Stimulated activated CD4-positive, alpha-beta T cell treated with anti-CD3 and anti-CD28 coated beads, TNF-alpha, amount 100 ng/mL, for 4 hours (primary cell): ENCODE measurements at regions not wholly inside any gene's neighbourhood (a gene's known extent, or its start where the extent isn't known, plus 50 kb on each side); places are given as distances from the start of the nearest gene placed in this dataset.
"Not testable (repeated sequence)": the region's sequence is repeated elsewhere in the genome, so short reads cannot be mapped to it uniquely, and the experiment has no call there.

Experiments used
- DNase-seq, 3 experiments: peaks; one replicate each; pipeline ENCODE4 v3.0.0-alpha.2; 2020; ENCODE audit warnings: low read depth in 3 of 3

GRCh38 chr20:60751826-60752225 is 500.2 kb upstream of the CDH4 start:
- DNase-seq = no peak

DNA sequence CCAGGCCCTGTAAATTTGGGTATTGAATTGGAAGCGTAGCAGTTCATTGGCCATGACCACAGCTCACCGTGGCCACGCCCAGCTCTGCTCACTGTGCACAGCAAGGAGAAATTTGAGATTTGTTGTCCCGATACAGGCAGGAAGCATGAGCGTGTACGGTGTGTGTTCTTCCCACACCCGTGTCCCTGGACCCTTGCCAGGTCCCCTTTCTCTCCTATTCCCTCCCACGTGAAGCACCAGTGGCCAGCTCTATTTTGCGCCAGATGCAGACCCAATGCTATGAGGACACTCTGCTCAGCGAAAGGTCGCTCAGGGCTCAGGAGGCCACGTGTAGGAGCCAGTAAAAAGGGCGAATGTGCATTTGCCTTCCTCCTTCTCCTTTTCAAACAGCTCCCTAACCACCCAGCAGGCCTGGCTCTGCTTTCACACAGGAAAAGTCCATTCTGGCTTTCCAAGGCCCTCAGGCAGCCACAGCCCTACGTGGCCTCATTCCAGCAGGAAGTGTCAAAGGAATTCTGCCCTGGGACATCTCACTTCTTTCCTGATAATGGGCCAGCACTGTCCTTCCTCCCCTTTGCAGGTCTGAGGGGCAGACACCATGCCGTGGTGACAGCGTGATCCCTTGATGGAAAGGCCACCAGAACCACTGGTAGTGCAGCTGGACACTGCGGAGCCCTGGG is 499.2 kb upstream of the CDH4 start:
- no peak for DNase-seq

DNA sequence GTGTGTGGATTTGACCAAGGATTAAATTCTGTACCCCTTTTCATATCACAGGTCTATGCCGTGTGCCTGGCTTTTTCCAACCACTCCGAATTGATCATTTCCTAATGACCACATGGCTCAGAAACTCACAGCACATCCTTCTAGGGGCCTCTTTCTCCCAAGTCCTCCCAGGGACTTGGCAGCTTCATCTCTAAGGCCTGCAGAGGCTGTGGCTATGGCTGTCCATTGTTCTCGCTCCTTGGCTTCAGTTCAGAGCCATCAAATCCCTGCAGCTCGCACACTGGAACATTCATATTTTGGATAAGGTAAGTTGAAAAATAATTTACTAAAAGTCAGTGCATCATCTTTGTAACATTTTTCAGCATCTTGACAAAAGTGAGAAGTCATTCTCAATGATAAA is 497.2 kb upstream of the CDH4 start:
- no peak for DNase-seq

- no peak for DNase-seq
Observed at GRCh38 chr20:60759651-60760050, 492.4 kb upstream of the CDH4 start.

- DNase-seq = no peak
Observed at GRCh38 chr20:60760256-60761000, 491.6 kb upstream of the CDH4 start.

GRCh38 chr20:60761056-60761455 is 491.0 kb upstream of the CDH4 start:
- no peak for DNase-seq

GRCh38 chr20:60762386-60762785 is 489.7 kb upstream of the CDH4 start:
- no peak for DNase-seq

DNA sequence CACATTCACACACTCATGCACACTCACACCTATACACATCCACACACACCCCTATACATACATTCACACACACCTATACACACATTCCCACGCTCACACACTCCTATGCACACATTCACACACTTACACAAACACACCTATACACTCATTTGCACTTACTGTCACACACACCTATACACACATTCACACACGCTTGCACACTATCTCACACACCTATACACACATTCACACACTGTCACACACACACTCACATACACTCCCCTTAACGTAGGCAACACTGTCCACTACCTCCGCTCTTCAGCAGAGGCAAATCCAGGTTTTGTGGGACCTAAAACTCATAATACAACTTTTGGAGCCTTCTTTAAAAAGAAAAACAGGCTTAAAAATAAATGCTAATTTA is 487.7 kb upstream of the CDH4 start:
- no peak for DNase-seq

DNA sequence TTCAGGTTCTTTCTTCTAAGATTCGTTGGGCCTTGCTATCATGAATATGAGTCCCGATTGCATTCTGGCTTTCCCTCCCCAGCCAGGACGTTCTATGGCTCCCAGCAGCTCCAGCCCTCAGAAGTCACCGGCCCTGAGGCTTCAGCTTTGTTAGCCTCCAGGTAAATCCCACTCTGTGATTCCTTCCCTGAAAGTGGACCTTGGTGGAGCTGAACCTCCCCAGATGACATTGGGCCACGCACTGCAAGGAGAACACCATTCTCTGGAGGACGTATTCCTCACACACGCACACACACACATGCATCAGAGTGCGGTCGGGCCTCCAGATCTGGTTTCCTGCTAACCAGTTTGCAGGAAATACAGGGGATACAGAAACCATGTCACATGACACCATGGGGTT is 487.3 kb upstream of the CDH4 start:
- DNase-seq = no peak

DNA sequence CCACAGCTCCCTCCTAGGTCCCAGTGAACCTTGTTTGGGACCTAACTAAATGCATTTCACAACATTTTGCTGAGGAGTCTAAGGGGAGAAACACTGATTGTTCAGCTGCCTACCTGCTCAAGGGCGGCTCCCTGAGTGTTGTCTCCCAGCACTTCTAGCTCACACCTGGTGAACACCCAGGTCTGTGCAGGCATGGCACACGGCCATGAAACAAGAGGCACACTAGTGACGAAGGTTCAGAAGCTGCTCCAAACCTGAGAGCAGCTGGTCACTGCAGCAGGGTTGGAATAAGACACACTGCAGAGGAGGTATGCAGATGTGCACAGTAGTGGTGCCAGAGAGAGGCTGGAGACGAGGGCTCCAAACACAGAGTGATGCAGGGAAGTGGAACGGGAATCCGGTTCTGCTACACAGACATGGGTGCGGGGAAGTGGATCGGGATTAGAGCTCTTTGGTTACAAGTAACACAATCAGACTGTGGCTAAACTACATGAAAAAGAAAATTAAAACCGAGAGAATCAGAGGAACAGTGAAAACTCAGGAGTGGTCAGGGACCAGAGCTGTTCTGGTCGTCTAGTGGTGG is 486.1 kb upstream of the CDH4 start:
- DNase-seq = no peak

- DNase-seq = no peak
Observed at GRCh38 chr20:60768216-60768615, 483.8 kb upstream of the CDH4 start.

DNA sequence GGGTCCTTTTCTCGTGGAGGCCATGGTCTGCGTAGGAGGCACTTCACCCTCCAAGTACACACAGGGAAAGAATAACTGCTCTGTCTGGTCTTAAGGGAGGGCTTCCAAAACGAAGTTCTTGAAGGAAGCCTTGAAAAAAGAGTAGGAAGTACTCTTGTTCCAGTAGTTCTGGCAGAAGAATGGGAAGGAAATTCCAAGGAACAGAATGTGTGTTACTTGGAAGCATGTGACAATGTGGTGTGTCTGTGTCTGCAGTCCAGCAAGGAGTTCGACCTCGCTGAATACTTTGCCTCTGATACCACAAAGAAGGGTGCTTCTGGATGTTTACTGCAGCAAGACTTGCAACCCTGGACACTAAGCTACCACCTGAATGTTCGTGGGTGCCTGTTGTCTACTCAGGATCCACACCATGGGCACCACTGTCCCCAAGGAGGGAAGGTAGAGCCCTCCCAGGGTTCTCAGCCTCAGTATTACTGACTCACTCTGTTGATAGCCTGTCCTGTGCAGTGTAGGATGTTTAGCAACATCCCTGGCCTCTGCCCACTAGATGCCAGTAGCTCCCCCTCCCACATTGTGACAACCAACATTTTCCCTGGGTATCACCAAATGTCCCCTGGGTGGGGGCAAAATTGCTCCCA is 471.6 kb upstream of the CDH4 start:
- DNase-seq = no peak

DNA sequence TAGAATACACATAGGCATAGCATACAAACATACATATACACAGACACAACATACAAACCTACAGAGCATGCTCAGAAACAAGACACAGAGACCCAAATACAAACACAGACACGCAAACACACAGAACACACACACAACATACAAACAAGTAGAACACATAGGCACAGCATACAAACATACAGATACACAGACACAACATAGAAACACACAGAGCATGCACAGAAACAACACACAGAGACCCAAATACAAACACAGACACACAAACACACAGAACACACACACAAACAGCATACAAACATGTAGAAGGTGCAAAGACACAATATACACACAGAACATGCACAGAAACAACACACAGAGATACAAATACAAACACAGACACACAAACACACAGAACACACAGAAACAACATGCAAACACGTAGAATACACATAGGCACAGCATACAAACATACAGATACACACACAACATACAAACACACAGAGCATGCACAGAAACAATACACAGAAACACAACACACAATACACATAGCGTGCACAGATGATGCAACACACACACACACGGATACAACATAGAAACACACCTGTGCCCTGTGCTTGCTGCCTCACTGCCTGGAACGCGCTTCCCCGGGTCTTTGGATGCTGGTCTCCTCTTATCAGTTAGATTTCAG is 469.0 kb upstream of the CDH4 start:
- DNase-seq = no peak

DNA sequence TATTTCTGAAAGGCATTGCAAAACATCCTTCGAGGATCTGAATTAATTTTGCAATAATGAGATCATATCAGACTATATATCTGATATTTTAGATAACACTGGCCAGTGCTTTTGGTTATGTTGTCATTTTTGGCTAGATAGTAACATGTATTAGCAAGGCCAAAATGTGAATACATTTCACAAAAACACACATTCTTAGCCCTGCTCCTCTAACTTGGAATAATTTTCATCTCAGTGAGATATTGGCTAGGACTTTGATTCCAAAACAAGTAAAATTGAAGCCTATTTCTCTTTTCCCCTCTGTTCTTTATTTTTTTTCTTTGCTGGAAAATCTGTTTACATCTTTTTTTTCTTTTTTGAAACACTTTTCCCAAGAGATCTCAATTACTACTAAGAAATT is 466.8 kb upstream of the CDH4 start:
- no peak for DNase-seq

DNA sequence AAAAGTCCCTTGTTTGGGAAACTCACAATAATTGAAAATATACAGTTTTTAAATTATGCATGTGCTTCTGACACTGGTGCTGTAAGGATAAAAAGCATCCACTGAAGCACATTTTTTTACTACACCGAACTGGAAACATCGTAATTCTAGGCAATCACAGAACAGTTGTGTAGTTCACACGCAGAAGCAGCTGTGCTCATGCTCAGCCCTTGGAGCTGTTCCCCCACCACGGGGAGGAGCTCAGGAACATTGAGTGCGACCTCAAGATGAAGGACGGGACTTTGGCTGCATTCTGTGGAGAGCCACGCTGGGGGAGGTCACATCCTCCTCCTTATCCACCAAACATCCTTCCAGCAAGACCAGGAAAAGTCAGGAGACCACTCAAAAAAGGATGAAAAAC is 466.3 kb upstream of the CDH4 start:
- no peak for DNase-seq

GRCh38 chr20:60786686-60787217 is 465.3 kb upstream of the CDH4 start:
- DNase-seq = no peak

DNA sequence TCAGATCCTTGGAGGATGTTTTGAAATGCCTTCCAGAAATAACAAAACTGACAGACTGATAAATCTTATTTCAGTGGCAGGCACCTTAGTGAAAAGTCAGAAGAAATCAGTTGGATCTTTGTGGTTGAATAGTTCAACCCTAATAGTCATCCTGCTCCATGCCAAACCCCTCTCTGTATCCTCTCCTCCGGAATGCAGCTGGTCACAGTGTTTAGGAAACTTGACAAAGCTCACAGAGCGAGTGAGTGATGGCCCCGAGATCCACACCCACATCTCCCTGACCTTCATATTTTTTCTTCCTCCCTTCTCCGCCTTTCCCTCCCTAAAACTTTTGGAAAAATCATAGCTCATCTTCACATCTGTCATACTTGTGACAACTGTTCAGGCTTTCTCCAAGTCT is 464.8 kb upstream of the CDH4 start:
- no peak for DNase-seq

DNA sequence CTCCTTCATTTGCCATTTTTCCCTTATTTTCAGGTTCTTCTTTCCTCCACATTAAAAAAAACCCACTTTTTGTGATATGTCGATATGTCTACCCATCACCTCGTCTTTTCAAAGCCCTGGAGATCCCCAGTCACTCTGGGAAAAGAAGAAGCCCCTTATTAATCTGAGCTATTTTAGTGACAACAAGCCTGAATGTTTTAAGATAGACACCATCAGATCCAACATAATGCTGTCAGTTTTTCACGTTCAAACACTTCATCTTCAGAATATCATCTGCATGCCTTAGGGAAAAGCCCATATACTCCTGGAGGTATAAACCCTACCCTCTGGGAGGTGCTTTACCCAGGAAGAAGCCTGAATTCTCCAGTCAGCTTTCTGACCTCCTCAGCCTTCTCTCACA is 464.0 kb upstream of the CDH4 start:
- DNase-seq = no peak

- no peak for DNase-seq
Observed at GRCh38 chr20:60789399-60789798, 462.7 kb upstream of the CDH4 start.

DNA sequence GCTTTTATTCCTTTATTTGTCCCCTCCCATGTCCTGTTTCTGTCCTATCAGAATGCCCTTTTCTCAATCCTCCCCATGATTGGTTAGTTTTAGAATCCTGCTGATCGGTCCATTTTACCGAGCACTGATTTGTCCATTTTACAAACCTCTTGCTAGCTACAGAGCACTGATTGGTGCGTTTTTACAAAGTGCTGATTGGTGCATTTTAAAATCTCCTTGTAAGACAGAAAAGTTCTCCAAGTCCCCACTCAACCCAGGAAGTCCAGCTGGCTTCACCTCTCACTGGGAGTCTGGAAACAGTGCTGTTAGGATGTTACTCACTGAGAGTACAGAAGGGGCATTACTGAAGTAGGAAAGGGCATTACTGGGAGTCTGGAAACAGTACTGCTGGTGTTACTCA is 461.7 kb upstream of the CDH4 start:
- not testable (repeated sequence) for DNase-seq

DNA sequence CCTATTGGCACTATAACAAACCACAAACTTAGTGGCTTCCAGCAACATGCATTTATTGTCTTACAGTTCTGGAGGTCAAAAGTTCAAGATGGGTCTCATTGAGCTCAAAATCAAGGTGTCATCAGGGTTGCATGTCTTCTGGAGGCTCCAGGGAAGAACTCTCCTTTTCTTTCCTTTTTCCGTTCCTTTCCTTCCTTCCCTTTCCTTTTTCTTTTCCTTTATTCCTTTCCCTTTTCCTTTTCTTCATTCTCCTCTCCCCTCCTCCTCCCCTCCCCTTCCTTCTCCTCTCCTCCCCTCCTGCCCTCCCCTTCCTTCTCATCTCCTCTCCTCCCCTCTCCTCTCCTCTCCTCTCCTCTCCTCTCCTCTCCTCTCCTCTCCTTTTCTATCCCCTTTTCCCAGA is 460.2 kb upstream of the CDH4 start:
- no peak for DNase-seq

- DNase-seq = no peak
Observed at GRCh38 chr20:60792941-60793340, 459.1 kb upstream of the CDH4 start.
